H9 (cell line): ENCODE measurements at regions not wholly inside any gene's neighbourhood (a gene's known extent, or its start where the extent isn't known, plus 50 kb on each side); places are given as distances from the start of the nearest gene placed in this dataset.

Experiments used
- DNase-seq: peaks from one replicate; pipeline ENCODE4 v3.0.0-alpha.2; 2017
- H2AFZ ChIP-seq: one replicate; pipeline ENCODE4 v1.6.1; 2013; ENCODE audit warnings: mild to moderate bottlenecking, low read length, control low read depth, moderate library complexity
- H2AK5ac ChIP-seq: 2 replicates; pipeline ENCODE4 v1.6.1; 2013; ENCODE audit warnings: low read length, control low read depth, mixed read lengths; ENCODE audit not compliant: insufficient read length
- H2BK120ac ChIP-seq: one replicate; pipeline ENCODE4 v1.6.1; 2013; ENCODE audit warnings: low read depth, mild to moderate bottlenecking, low read length, control low read depth, inconsistent platforms; ENCODE audit not compliant: poor library complexity, severe bottlenecking
- H2BK12ac ChIP-seq: 2 replicates; pipeline ENCODE4 v1.6.1; 2013; ENCODE audit warnings: low read length, control low read depth, mixed read lengths, low read depth; ENCODE audit not compliant: insufficient read length
- H2BK15ac ChIP-seq: 2 replicates; pipeline ENCODE4 v1.6.1; 2013; ENCODE audit warnings: low read depth, low read length, control low read depth
- H2BK20ac ChIP-seq: one replicate; pipeline ENCODE4 v1.6.1; 2013; ENCODE audit warnings: low read depth, mild to moderate bottlenecking, low read length, control low read depth, inconsistent platforms; ENCODE audit not compliant: poor library complexity, severe bottlenecking
- H2BK5ac ChIP-seq: 2 replicates; pipeline ENCODE4 v1.6.1; 2013; ENCODE audit warnings: low read length, control low read depth, mixed read lengths; ENCODE audit not compliant: insufficient read length
- H3K14ac ChIP-seq: 2 replicates; pipeline ENCODE4 v1.6.1; 2013; ENCODE audit warnings: low read length, control low read depth; ENCODE audit not compliant: insufficient read depth
- H3K18ac ChIP-seq: 2 replicates; pipeline ENCODE4 v1.6.1; 2013; ENCODE audit warnings: low read depth, mild to moderate bottlenecking, mixed read lengths, low read length, control low read depth; ENCODE audit not compliant: insufficient read length
- H3K23ac ChIP-seq: 2 replicates; pipeline ENCODE4 v1.6.1; 2013; ENCODE audit warnings: low read length, control low read depth, mixed read lengths, low read depth; ENCODE audit not compliant: insufficient read length
- H3K23me2 ChIP-seq: 2 replicates; pipeline ENCODE4 v1.6.1; 2013; ENCODE audit warnings: low read depth, mild to moderate bottlenecking, mixed read lengths, low read length, control low read depth; ENCODE audit not compliant: insufficient read length, poor library complexity, severe bottlenecking
- H3K27ac ChIP-seq: 2 replicates; pipeline ENCODE4 v1.5.1; 2013; ENCODE audit warnings: low read length, control low read depth, mixed read lengths, low read depth; ENCODE audit not compliant: insufficient read length
- H3K27me3 ChIP-seq: 2 replicates; pipeline ENCODE4 v1.6.1; 2013; ENCODE audit warnings: low read length, control low read depth, inconsistent platforms; ENCODE audit not compliant: insufficient read depth
- H3K4ac ChIP-seq: 2 replicates; pipeline ENCODE4 v1.6.1; 2013; ENCODE audit warnings: low read depth, mild to moderate bottlenecking, control low read depth, inconsistent platforms, low read length, moderate library complexity
- H3K4me1 ChIP-seq: 2 replicates; pipeline ENCODE4 v1.6.1; 2013; ENCODE audit warnings: low read length, control low read depth, inconsistent platforms; ENCODE audit not compliant: insufficient read depth
- H3K4me2 ChIP-seq: 2 replicates; pipeline ENCODE4 v1.6.1; 2013; ENCODE audit warnings: low read length, control low read depth, mixed read lengths; ENCODE audit not compliant: insufficient read length, insufficient read depth
- H3K56ac ChIP-seq: 2 replicates; pipeline ENCODE4 v1.6.1; 2013; ENCODE audit warnings: low read depth, mild to moderate bottlenecking, mixed read lengths, low read length, control low read depth; ENCODE audit not compliant: insufficient read length
- H3K79me1 ChIP-seq: 2 replicates; pipeline ENCODE4 v1.6.1; 2013; ENCODE audit warnings: low read depth, mild to moderate bottlenecking, moderate library complexity, low read length, control low read depth, inconsistent platforms; ENCODE audit not compliant: insufficient read depth, poor library complexity, severe bottlenecking
- H3K79me2 ChIP-seq: 2 replicates; pipeline ENCODE4 v1.6.1; 2013; ENCODE audit warnings: low read length, control low read depth, inconsistent platforms; ENCODE audit not compliant: insufficient read depth
- H3K9ac ChIP-seq: 2 replicates; pipeline ENCODE4 v1.6.1; 2013; ENCODE audit warnings: low read length, control low read depth, mixed read lengths; ENCODE audit not compliant: insufficient read length; ENCODE audit errors: extremely low read depth
- H3K9me3 ChIP-seq: one replicate; pipeline ENCODE4 v1.6.1; 2013; ENCODE audit warnings: low read depth, low read length, inconsistent platforms; ENCODE audit not compliant: control insufficient read depth
- H3T11ph ChIP-seq: one replicate; pipeline ENCODE4 v1.6.1; 2013; ENCODE audit warnings: mild to moderate bottlenecking, low read length, control low read depth, inconsistent platforms
- H4K20me1 ChIP-seq: one replicate; pipeline ENCODE4 v1.6.1; 2013; ENCODE audit not compliant: control insufficient read depth, insufficient read length, insufficient read depth
- H4K5ac ChIP-seq: 2 replicates; pipeline ENCODE4 v1.6.1; 2013; ENCODE audit warnings: low read depth, mild to moderate bottlenecking, mixed read lengths, low read length, control low read depth; ENCODE audit not compliant: insufficient read length
- H4K8ac ChIP-seq: replicated peaks from 2 replicates; pipeline ENCODE4 v1.6.1; 2013; ENCODE audit warnings: low read length, control low read depth, mixed read lengths, low read depth; ENCODE audit not compliant: insufficient read length
- H4K91ac ChIP-seq: 2 replicates; pipeline ENCODE4 v1.6.1; 2013; ENCODE audit warnings: low read depth, mild to moderate bottlenecking, moderate library complexity, mixed read lengths, low read length, control low read depth; ENCODE audit not compliant: insufficient read length
- H3K27ac Mint-ChIP-seq, 3 experiments: 2 replicates in 2 of 3; 3 replicates in 1 of 3; pipeline ENCODE4 v1.8.0; 2020 to 2021; ENCODE audit warnings: mixed read lengths in 3 of 3, mild to moderate bottlenecking in 1 of 3, moderate library complexity in 1 of 3
- H3K27me3 Mint-ChIP-seq: 2 replicates; pipeline ENCODE4 v1.8.0; 2021; ENCODE audit warnings: low read depth, mild to moderate bottlenecking, moderate library complexity, mixed read lengths
- H3K36me3 Mint-ChIP-seq, 3 experiments: 2 replicates in 2 of 3; 3 replicates in 1 of 3; pipeline ENCODE4 v1.8.0; 2020 to 2021; ENCODE audit warnings: low read depth in 3 of 3, mixed read lengths in 3 of 3; ENCODE audit not compliant: insufficient read depth in 1 of 3
- H3K4me1 Mint-ChIP-seq, 2 experiments: 2 replicates each; pipeline ENCODE4 v1.8.0; 2020; ENCODE audit warnings: mixed read lengths in 2 of 2
- H3K4me3 Mint-ChIP-seq, 2 experiments: 2 replicates in 1 of 2; 3 replicates in 1 of 2; pipeline ENCODE4 v1.8.0; 2020 to 2021; ENCODE audit warnings: mild to moderate bottlenecking in 2 of 2, mixed read lengths in 2 of 2, moderate library complexity in 1 of 2
- H3K9me3 Mint-ChIP-seq, 2 experiments: 2 replicates in 1 of 2; 3 replicates in 1 of 2; pipeline ENCODE4 v1.8.0; 2020; ENCODE audit warnings: mild to moderate bottlenecking in 2 of 2, mixed read lengths in 2 of 2, moderate library complexity in 1 of 2
- CTCF ChIP-seq: fragments of 200-600 bp; sonication (generic); conservative IDR thresholded peaks from 3 replicates; pipeline ENCODE4 v1.8.0; 2021; ENCODE audit warnings: antibody characterized with exemption, mild to moderate bottlenecking
- WGBS: extraction: QIAGEN DNeasy Blood & Tissue Kit; methylation state at CpG from one replicate; pipeline ENCODE4 v1.1.7; 2013; ENCODE audit warnings: missing lambda C conversion rate, low lambda C conversion rate, mixed read lengths; ENCODE audit not compliant: insufficient read length; ENCODE audit errors: extremely low coverage; 5-methylcytosine and 5-hydroxymethylcytosine counted together

- Histone ChIP-seq H3K79me1 (no peaks in the 10 kb centered on the region), H3K14ac (no peak overlapping the region), H2AFZ (no peak overlapping the region), H2BK20ac (no peak overlapping the region), H2BK15ac (no peak overlapping the region), H3K23me2 (no peaks in the 10 kb centered on the region), H3K9me3 (no peaks in the 10 kb centered on the region), H4K91ac (no peak overlapping the region), H3K4me1 (no peaks in the 10 kb centered on the region), H3K79me2 (no peaks in the 10 kb centered on the region), H2BK12ac (no peak overlapping the region), H3K27ac (no peak overlapping the region), H3K23ac (no peak overlapping the region), H4K20me1 (no peaks in the 10 kb centered on the region), H4K8ac (no peak overlapping the region), H3K27me3 (no peaks in the 10 kb centered on the region), H2BK5ac (no peak overlapping the region), H2BK120ac (no peak overlapping the region), H3K18ac (no peak overlapping the region), H3K9ac (no peak overlapping the region), H3T11ph (no peak overlapping the region), H2AK5ac (no peak overlapping the region), H3K4ac (no peak overlapping the region), H3K4me2 (no peak overlapping the region), H4K5ac (no peak overlapping the region), H3K56ac (no peak overlapping the region)
- DNase-seq: peak; percentile 59
- Mint-ChIP-seq H3K4me3 (no peak overlapping the region), H3K27ac (no peak overlapping the region), H3K9me3 (no peaks in the 10 kb centered on the region), H3K36me3 (no peaks in the 10 kb centered on the region; a peak in 1 of 7 replicates), H3K27me3 (no peaks in the 10 kb centered on the region), H3K4me1 (peaks cover 16 to 32% of the 10 kb centered on the region in 2 experiments)
- no CpG with 5 or more reads among the region's 3 CpGs for WGBS
- TF ChIP-seq CTCF: peak; percentile 74
Measured at GRCh38 chr7:22660732-22661131, 66.3 kb upstream of the IL6 start.
